WTC11 (cell line): ENCODE measurements at regions not wholly inside any gene's neighbourhood (a gene's known extent, or its start where the extent isn't known, plus 50 kb on each side); places are given as distances from the start of the nearest gene placed in this dataset.
A peak's percentile ranks its signal among the peaks of the same experiment; 100 is the strongest.

Experiments used
- ATAC-seq: fragments of 200-7000 bp; cut with Tn5 transposase; 2 replicates; pipeline ENCODE4 v1.10.0; 2021; ENCODE audit warnings: mild to moderate bottlenecking, moderate library complexity
- CTCF ChIA-PET: fragments of 300-600 bp; sonication (Branson Sonifier 250); formaldehyde crosslinking; loops from one replicate; lab custom pipeline; 2021; ENCODE audit warnings: antibody characterized with exemption; lab: Charles Lee
- POLR2A ChIA-PET: fragments of 350-600 bp; sonication (Branson Sonifier 250); formaldehyde crosslinking; loops from one replicate; lab custom pipeline; 2021; ENCODE audit warnings: antibody characterized with exemption; lab: Charles Lee
- DNase-seq: peaks from one replicate; pipeline ENCODE4 v3.0.0; 2021; ENCODE audit warnings: low spot score
- H3K27ac Mint-ChIP-seq: 2 replicates; pipeline ENCODE4 v1.8.0; 2021; ENCODE audit warnings: mixed read lengths
- H3K27me3 Mint-ChIP-seq: 2 replicates; pipeline ENCODE4 v1.8.0; 2021; ENCODE audit warnings: low read depth, mild to moderate bottlenecking, moderate library complexity, mixed read lengths
- H3K36me3 Mint-ChIP-seq: 2 replicates; pipeline ENCODE4 v1.8.0; 2021; ENCODE audit warnings: mixed read lengths
- H3K4me1 Mint-ChIP-seq: 2 replicates; pipeline ENCODE4 v1.8.0; 2022; ENCODE audit warnings: mixed read lengths
- H3K4me3 Mint-ChIP-seq: 2 replicates; pipeline ENCODE4 v1.8.0; 2021; ENCODE audit warnings: mild to moderate bottlenecking, moderate library complexity, mixed read lengths
- H3K9me3 Mint-ChIP-seq: 2 replicates; pipeline ENCODE4 v1.8.0; 2021; ENCODE audit warnings: mixed read lengths
- AR ChIP-seq: fragments of 250-450 bp; sonication (Bioruptor Pico); IDR thresholded peaks from 2 replicates; pipeline ENCODE4 v1.9.0; 2021; ENCODE audit warnings: mild to moderate bottlenecking
- ATF2 ChIP-seq: sonication (generic); formaldehyde crosslinking; IDR thresholded peaks from 2 replicates; pipeline ENCODE4 v1.8.1; 2022; ENCODE audit warnings: low read depth, missing genetic modification reagents, borderline replicate concordance
- ATF6 ChIP-seq: sonication (generic); formaldehyde crosslinking; IDR thresholded peaks from 2 replicates; pipeline ENCODE4 v1.8.1; 2023; ENCODE audit warnings: mild to moderate bottlenecking, missing genetic modification reagents
- CBFB ChIP-seq: sonication (generic); formaldehyde crosslinking; IDR thresholded peaks from 2 replicates; pipeline ENCODE4 v1.8.1; 2022; ENCODE audit warnings: mild to moderate bottlenecking, low read depth, missing genetic modification reagents
- CREB1 ChIP-seq: sonication (generic); formaldehyde crosslinking; IDR thresholded peaks from 2 replicates; pipeline ENCODE4 v1.8.0; 2023; ENCODE audit warnings: mild to moderate bottlenecking, missing genetic modification reagents
- E2F4 ChIP-seq: sonication (generic); formaldehyde crosslinking; IDR thresholded peaks from 2 replicates; pipeline ENCODE4 v1.8.1; 2022; ENCODE audit warnings: low read depth, mild to moderate bottlenecking, moderate library complexity, missing genetic modification reagents, borderline replicate concordance
- ERG ChIP-seq: fragments of 250-450 bp; sonication (Bioruptor Pico); IDR thresholded peaks from 2 replicates; pipeline ENCODE4 v1.8.0; 2021; ENCODE audit warnings: mild to moderate bottlenecking
- ESRRA ChIP-seq: sonication (generic); formaldehyde crosslinking; IDR thresholded peaks from 2 replicates; pipeline ENCODE4 v1.8.1; 2022; ENCODE audit warnings: mild to moderate bottlenecking, missing genetic modification reagents, borderline replicate concordance
- FOXJ3 ChIP-seq: sonication (generic); formaldehyde crosslinking; IDR thresholded peaks from 2 replicates; pipeline ENCODE4 v1.9.0; 2021; ENCODE audit warnings: missing genetic modification reagents, mild to moderate bottlenecking, borderline replicate concordance
- FOXP1 ChIP-seq: sonication (generic); formaldehyde crosslinking; IDR thresholded peaks from 2 replicates; pipeline ENCODE4 v1.8.0; 2022; ENCODE audit warnings: missing genetic modification reagents, mild to moderate bottlenecking, moderate library complexity, borderline replicate concordance
- IRF1 ChIP-seq: sonication (generic); formaldehyde crosslinking; IDR thresholded peaks from 2 replicates; pipeline ENCODE4 v1.8.0; 2023; ENCODE audit warnings: missing genetic modification reagents
- MAX ChIP-seq: sonication (generic); formaldehyde crosslinking; IDR thresholded peaks from 2 replicates; pipeline ENCODE4 v1.8.0; 2022; ENCODE audit warnings: mild to moderate bottlenecking, missing genetic modification reagents
- MLX ChIP-seq: sonication (generic); formaldehyde crosslinking; IDR thresholded peaks from 2 replicates; pipeline ENCODE4 v1.8.1; 2023; ENCODE audit warnings: mild to moderate bottlenecking, missing genetic modification reagents, moderate library complexity
- NFATC4 ChIP-seq: fragments of 250-450 bp; sonication (Bioruptor Pico); IDR thresholded peaks from 2 replicates; pipeline ENCODE4 v1.9.0; 2021; ENCODE audit warnings: mild to moderate bottlenecking
- NFYB ChIP-seq: sonication (generic); formaldehyde crosslinking; conservative IDR thresholded peaks from 2 replicates; pipeline ENCODE4 v1.8.0; 2022; ENCODE audit warnings: low read depth, missing genetic modification reagents
- ZNF219 ChIP-seq: sonication (generic); formaldehyde crosslinking; IDR thresholded peaks from 2 replicates; pipeline ENCODE4 v1.8.0; 2023; ENCODE audit warnings: missing genetic modification reagents, mild to moderate bottlenecking, borderline replicate concordance
- ZNF232 ChIP-seq: sonication (generic); formaldehyde crosslinking; IDR thresholded peaks from 2 replicates; pipeline ENCODE4 v1.8.0; 2022; ENCODE audit warnings: mild to moderate bottlenecking, missing genetic modification reagents
- ZNF423 ChIP-seq: fragments of 250-450 bp; sonication (Bioruptor Pico); IDR thresholded peaks from 2 replicates; pipeline ENCODE4 v2.1.2; 2022; ENCODE audit warnings: mild to moderate bottlenecking, moderate library complexity
- ZNF512 ChIP-seq: sonication (generic); formaldehyde crosslinking; IDR thresholded peaks from 2 replicates; pipeline ENCODE4 v1.8.1; 2022; ENCODE audit warnings: missing genetic modification reagents, borderline replicate concordance

GRCh38 chr4:84070289-84070688, 428.8 kb downstream of the NKX6-1 start:
- no peaks in the 10 kb centered on the region; the same call in none of the 2 replicates for H3K27me3 Mint-ChIP-seq
- no peak overlapping the region for H3K4me3 Mint-ChIP-seq
- no peak overlapping the region for H3K27ac Mint-ChIP-seq
- DNase-seq (no peak), ATAC-seq (peak; percentile 30)
- TF ChIP-seq MAX (CRISPR knock-in tag) (no peak), ATF6 (CRISPR knock-in tag) (no peak)
- CTCF ChIA-PET: interaction anchor here (0.7 kb wide), 1 partner anchor 123 kb away, joined by 3 read pairs; no protein-coding TSS in a partner anchor
- H3K9me3 Mint-ChIP-seq: no peaks in the 10 kb centered on the region
- POLR2A ChIA-PET: no interaction called here
- H3K4me1 Mint-ChIP-seq: no peaks in the 10 kb centered on the region
- no peaks in the 10 kb centered on the region for H3K36me3 Mint-ChIP-seq

GRCh38 chr4:84063619-84064018, 435.5 kb downstream of the NKX6-1 start:
- Mint-ChIP-seq H3K4me1 (peaks cover 4% of the 10 kb centered on the region), H3K36me3 (no peaks in the 10 kb centered on the region), H3K4me3 (no peak overlapping the region), H3K27ac (no peak overlapping the region), H3K27me3 (no peaks in the 10 kb centered on the region), H3K9me3 (peaks cover 6% of the 10 kb centered on the region)
- ChIA-PET CTCF (no interaction called here), POLR2A (no interaction called here)
- ATAC-seq: no peak
- TF ChIP-seq NFATC4 (CRISPR knock-in tag) (no peak), ZNF232 (CRISPR knock-in tag) (no peak), ZNF423 (no peak), CBFB (no peak), ESRRA (CRISPR knock-in tag) (no peak), MLX (no peak), FOXP1 (CRISPR knock-in tag) (no peak), ERG (CRISPR knock-in tag) (no peak), AR (CRISPR knock-in tag) (no peak), ZNF512 (CRISPR knock-in tag) (no peak)
- no peak for DNase-seq

- Mint-ChIP-seq H3K4me1 (peaks cover 17% of the 10 kb centered on the region), H3K36me3 (no peaks in the 10 kb centered on the region), H3K27ac (no peak overlapping the region), H3K27me3 (no peaks in the 10 kb centered on the region), H3K9me3 (peaks cover 6% of the 10 kb centered on the region), H3K4me3 (no peak overlapping the region)
- CTCF ChIA-PET: no interaction called here
- no peak for DNase-seq
- POLR2A ChIA-PET: no interaction called here
- no peak for ATAC-seq
- TF ChIP-seq ATF2 (CRISPR knock-in tag) (no peak), E2F4 (no peak), FOXJ3 (no peak), ZNF219 (CRISPR knock-in tag) (no peak), NFYB (CRISPR knock-in tag) (no peak), CREB1 (no peak), MLX (no peak), ZNF232 (CRISPR knock-in tag) (no peak), IRF1 (CRISPR knock-in tag) (no peak)
Measured at GRCh38 chr4:84058201-84058600, 440.9 kb downstream of the NKX6-1 start.
